Esophagus muscularis mucosa (tissue), 4 donors: ENCODE measurements at regions not wholly inside any gene's neighbourhood (a gene's known extent, or its start where the extent isn't known, plus 50 kb on each side); places are given as distances from the start of the nearest gene placed in this dataset.

Experiments used
- DNase-seq: peaks from one replicate; pipeline ENCODE4 v3.0.0-alpha.2; 2017; ENCODE audit errors: extremely low spot score
- H3K27ac ChIP-seq, 4 donors: fragments of 200-600 bp; sonication (generic); replicated peaks in 1 of 4; 1 replicate in 3 of 4; 2 replicates in 1 of 4; pipeline ENCODE4 v1.5.1; 2016 to 2019; ENCODE audit warnings: mild to moderate bottlenecking in 1 of 4
- H3K27me3 ChIP-seq, 4 donors: fragments of 200-600 bp; sonication (generic); one replicate each; pipeline versions ENCODE4 v1.5.1 to v1.6.0; 2016 to 2019
- H3K36me3 ChIP-seq, 4 donors: fragments of 200-600 bp; sonication (generic); one replicate each; pipeline ENCODE4 v1.5.1; 2016 to 2019
- H3K4me1 ChIP-seq, 4 donors: fragments of 200-600 bp; sonication (generic); one replicate each; pipeline ENCODE4 v1.5.1; 2016 to 2019
- H3K4me3 ChIP-seq, 4 donors: fragments of 200-600 bp; sonication (generic); 1 replicate in 2 of 4; 2 replicates in 2 of 4; pipeline ENCODE4 v1.5.1; 2016 to 2019; ENCODE audit warnings: mild to moderate bottlenecking in 4 of 4, moderate library complexity in 1 of 4
- H3K9me3 ChIP-seq, 4 donors: fragments of 200-600 bp; sonication (generic); 1 replicate in 3 of 4; 2 replicates in 1 of 4; pipeline ENCODE4 v1.5.1; 2016 to 2019
- CTCF ChIP-seq, 3 experiments: fragments of 200-600 bp in 2 of 3; fragments of 450-650 bp in 1 of 3; sonication (generic) in 2 of 3; IDR thresholded peaks; one replicate each; pipeline ENCODE4 v1.5.1; 2017 to 2019; ENCODE audit warnings: antibody characterized with exemption in 3 of 3, mild to moderate bottlenecking in 2 of 3, moderate library complexity in 1 of 3
- EP300 ChIP-seq: sonication (generic); formaldehyde crosslinking; IDR thresholded peaks from one replicate; pipeline ENCODE4 v1.6.1; 2017; ENCODE audit warnings: antibody characterized with exemption
- POLR2A ChIP-seq: fragments of 450-650 bp; IDR thresholded peaks from one replicate; pipeline ENCODE4 v1.6.1; 2017; ENCODE audit warnings: antibody characterized with exemption, moderate library complexity, mild to moderate bottlenecking, low read depth
- POLR2AphosphoS5 ChIP-seq, 2 donors: sonication (generic); formaldehyde crosslinking; IDR thresholded peaks; one replicate each; pipeline ENCODE4 v1.6.1; 2017; ENCODE audit warnings: antibody characterized with exemption in 2 of 2
- WGBS: methylation state at CpG from one replicate; pipeline ENCODE4 v1.1.5; 2018; 5-methylcytosine and 5-hydroxymethylcytosine counted together
- intact Hi-C: fragments of 100-400 bp; cut with DNase I; formaldehyde crosslinking; loops from one replicate; pipeline ENCODE4 v1.15.1; 2023

GRCh38 chr13:72132075-72132474, 265.1 kb upstream of the DACH1 start:
- Histone ChIP-seq H3K27ac (no peak overlapping the region), H3K27me3 (no peaks in the 10 kb centered on the region), H3K4me1 (no peaks in the 10 kb centered on the region), H3K4me3 (no peak overlapping the region), H3K36me3 (no peaks in the 10 kb centered on the region), H3K9me3 (no peaks in the 10 kb centered on the region)
- intact Hi-C loops = no loop called here
- WGBS = 81% methylated on average over 2 of the region's 2 CpGs
- DNase-seq = no peak
- TF ChIP-seq CTCF (IDR thresholded peaks at IDR 0.05) = no peak
- TF ChIP-seq POLR2A = no peak
- no peak for TF ChIP-seq EP300
- TF ChIP-seq POLR2AphosphoS5 (IDR thresholded peaks at IDR 0.05) = no peak

- no peaks in the 10 kb centered on the region for H3K9me3 ChIP-seq
- no peak for DNase-seq
- H3K36me3 ChIP-seq = no peaks in the 10 kb centered on the region
- H3K27me3 ChIP-seq = no peaks in the 10 kb centered on the region
- intact Hi-C loops = no loop called here
- TF ChIP-seq CTCF (IDR thresholded peaks at IDR 0.05) = no peak
- no peak for TF ChIP-seq POLR2A
- no peak for TF ChIP-seq EP300
- TF ChIP-seq POLR2AphosphoS5 (IDR thresholded peaks at IDR 0.05) = no peak
- H3K4me1 ChIP-seq = no peaks in the 10 kb centered on the region
- H3K27ac ChIP-seq = no peak overlapping the region
- WGBS = 66% methylated on average over 3 of the region's 3 CpGs
- H3K4me3 ChIP-seq = no peak overlapping the region
Measured at GRCh38 chr13:72129117-72129516, 262.1 kb upstream of the DACH1 start.

- 56% methylated on average over 1 of the region's 1 CpG for WGBS
- no peak for DNase-seq
- Histone ChIP-seq H3K36me3 (no peaks in the 10 kb centered on the region), H3K27me3 (no peaks in the 10 kb centered on the region), H3K9me3 (no peaks in the 10 kb centered on the region), H3K4me3 (no peak overlapping the region), H3K27ac (no peak overlapping the region), H3K4me1 (no peaks in the 10 kb centered on the region)
- TF ChIP-seq CTCF (IDR thresholded peaks at IDR 0.05) (no peak), EP300 (no peak), POLR2AphosphoS5 (IDR thresholded peaks at IDR 0.05) (no peak), POLR2A (no peak)
- intact Hi-C loops = no loop called here
Measured at GRCh38 chr13:72127031-72127430, 260.0 kb upstream of the DACH1 start.

- H3K36me3 ChIP-seq = no peaks in the 10 kb centered on the region
- H3K4me3 ChIP-seq = no peak overlapping the region
- intact Hi-C loops = no loop called here
- H3K9me3 ChIP-seq = no peaks in the 10 kb centered on the region
- no peaks in the 10 kb centered on the region for H3K27me3 ChIP-seq
- no peak overlapping the region for H3K27ac ChIP-seq
- TF ChIP-seq CTCF (IDR thresholded peaks at IDR 0.05) (no peak), POLR2AphosphoS5 (IDR thresholded peaks at IDR 0.05) (no peak), POLR2A (no peak), EP300 (no peak)
- 61% methylated on average over 2 of the region's 2 CpGs for WGBS
- H3K4me1 ChIP-seq = no peaks in the 10 kb centered on the region
- DNase-seq = no peak
Measured at GRCh38 chr13:72126424-72126823, 259.4 kb upstream of the DACH1 start.

- Histone ChIP-seq H3K36me3 (no peaks in the 10 kb centered on the region), H3K4me1 (no peaks in the 10 kb centered on the region), H3K27ac (no peak overlapping the region), H3K9me3 (no peaks in the 10 kb centered on the region), H3K27me3 (no peaks in the 10 kb centered on the region), H3K4me3 (no peak overlapping the region)
- TF ChIP-seq EP300 = no peak
- no peak for TF ChIP-seq POLR2A
- TF ChIP-seq CTCF (IDR thresholded peaks at IDR 0.05) = no peak
- no peak for TF ChIP-seq POLR2AphosphoS5 (IDR thresholded peaks at IDR 0.05)
- intact Hi-C loops = no loop called here
- DNase-seq = no peak
- WGBS = 72% methylated on average over 3 of the region's 3 CpGs
Measured at GRCh38 chr13:72125561-72125960, 258.6 kb upstream of the DACH1 start.
